ENCODE measurements at regions not wholly inside any gene's neighbourhood (a gene's known extent, or its start where the extent isn't known, plus 50 kb on each side); places are given as distances from the start of the nearest gene placed in this dataset.

DNA sequence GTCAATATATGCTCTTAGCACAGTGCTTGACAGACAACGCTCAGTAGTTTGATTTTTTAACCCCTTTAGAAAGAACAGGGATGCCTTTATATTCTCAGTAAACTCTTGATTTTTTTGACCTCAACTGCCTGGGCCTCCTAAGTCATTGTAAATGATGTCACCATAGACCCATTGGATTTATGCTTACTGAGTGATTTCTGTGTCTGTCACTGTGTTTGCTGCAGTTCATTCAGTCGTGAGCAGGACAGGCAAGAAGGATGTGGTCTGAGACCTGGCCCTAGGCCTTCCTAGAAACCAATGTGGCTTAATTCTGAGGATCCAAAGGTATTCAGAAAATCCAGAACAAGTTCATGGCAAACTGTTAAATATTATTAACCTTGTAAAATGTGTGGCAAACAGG lies 868.1 kb downstream of the XPNPEP1 start:
- no peak for TF ChIP-seq POLR2AphosphoS5 (IDR thresholded peaks at IDR 0.05; ENCODE audit: low read depth, low read length)
- no peak for TF ChIP-seq POLR2A (IDR thresholded peaks at IDR 0.05; ENCODE audit: low read depth, low read length)
